Urothelium cell line (cell line): ENCODE measurements at regions not wholly inside any gene's neighbourhood (a gene's known extent, or its start where the extent isn't known, plus 50 kb on each side); places are given as distances from the start of the nearest gene placed in this dataset.
A peak's percentile ranks its signal among the peaks of the same experiment; 100 is the strongest.
"Not testable (repeated sequence)": the region's sequence is repeated elsewhere in the genome, so short reads cannot be mapped to it uniquely, and the experiment has no call there.

Source experiments
- DNase-seq: peaks from one replicate; pipeline ENCODE4 v3.0.0; 2011; ENCODE audit warnings: low spot score, mixed read lengths
- FAIRE-seq: peaks from 2 replicates; lab custom pipeline; 2011; peaks lifted over from hg19 to GRCh38; lab: Jason Lieb, UNC

- FAIRE-seq = no peak
- DNase-seq = no peak
Measured at GRCh38 chrX:138791551-138791950, 80.0 kb upstream of the FGF13 start.

GRCh38 chrX:138788771-138789170, 77.3 kb upstream of the FGF13 start:
- DNase-seq (no peak), FAIRE-seq (no peak)

- not testable (repeated sequence) for FAIRE-seq, DNase-seq
Measured at GRCh38 chrX:138778576-138778909, 67.0 kb upstream of the FGF13 start.

GRCh38 chrX:138777908-138778575, 66.5 kb upstream of the FGF13 start:
- DNase-seq, FAIRE-seq: not testable (repeated sequence)

GRCh38 chrX:138777230-138777629, 65.7 kb upstream of the FGF13 start:
- FAIRE-seq = no peak
- DNase-seq = no peak

GRCh38 chrX:138775517-138775916, 64.0 kb upstream of the FGF13 start:
- FAIRE-seq = no peak
- DNase-seq = peak; percentile 4

- FAIRE-seq (no peak), DNase-seq (no peak)
Measured at GRCh38 chrX:138771047-138771446, 59.5 kb upstream of the FGF13 start.

- DNase-seq (no peak), FAIRE-seq (no peak)
Measured at GRCh38 chrX:138769918-138770317, 58.4 kb upstream of the FGF13 start.

- FAIRE-seq (no peak), DNase-seq (no peak)
Measured at GRCh38 chrX:138765051-138765450, 53.5 kb upstream of the FGF13 start.

- FAIRE-seq = no peak
- no peak for DNase-seq
Measured at GRCh38 chrX:138763761-138764160, 52.2 kb upstream of the FGF13 start.

GRCh38 chrX:138761380-138761779, 49.9 kb upstream of the FGF13 start:
- DNase-seq = no peak
- no peak for FAIRE-seq
